ENCODE measurements at regions not wholly inside any gene's neighbourhood (a gene's known extent, or its start where the extent isn't known, plus 50 kb on each side); places are given as distances from the start of the nearest gene placed in this dataset.
"Not testable (repeated sequence)": the region's sequence is repeated elsewhere in the genome, so short reads cannot be mapped to it uniquely, and the experiment has no call there.

DNA sequence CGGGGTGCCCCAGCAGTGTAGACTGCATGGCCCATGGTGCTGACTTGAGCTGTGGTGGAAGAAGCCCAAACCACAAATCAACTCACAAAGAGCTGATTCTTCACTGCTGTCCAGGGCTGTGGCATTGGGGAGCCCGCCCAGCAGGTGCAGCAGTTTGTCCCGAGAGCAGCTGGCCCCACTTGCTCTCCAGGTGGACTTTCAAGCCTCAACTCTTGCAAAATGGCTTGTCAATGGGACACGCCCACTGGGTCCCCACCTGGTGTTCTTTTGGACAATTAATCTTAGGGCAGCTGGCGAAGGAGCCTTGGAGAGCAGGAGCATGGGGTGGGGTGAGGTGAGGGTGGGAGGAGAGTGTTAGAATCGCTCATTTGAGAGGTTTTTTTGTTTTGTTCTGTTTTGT is 117.9 kb downstream of the MYCN start:
- H3K27ac ChIP-seq: no peak overlapping the region
- 82% methylated on average over 6 of the region's 6 CpGs for WGBS
- H3K27me3 ChIP-seq: no peaks in the 10 kb centered on the region
- H3K36me3 ChIP-seq: no peaks in the 10 kb centered on the region
- no peak for TF ChIP-seq POLR2AphosphoS5 (IDR thresholded peaks at IDR 0.05)
- TF ChIP-seq, protein P1, sequence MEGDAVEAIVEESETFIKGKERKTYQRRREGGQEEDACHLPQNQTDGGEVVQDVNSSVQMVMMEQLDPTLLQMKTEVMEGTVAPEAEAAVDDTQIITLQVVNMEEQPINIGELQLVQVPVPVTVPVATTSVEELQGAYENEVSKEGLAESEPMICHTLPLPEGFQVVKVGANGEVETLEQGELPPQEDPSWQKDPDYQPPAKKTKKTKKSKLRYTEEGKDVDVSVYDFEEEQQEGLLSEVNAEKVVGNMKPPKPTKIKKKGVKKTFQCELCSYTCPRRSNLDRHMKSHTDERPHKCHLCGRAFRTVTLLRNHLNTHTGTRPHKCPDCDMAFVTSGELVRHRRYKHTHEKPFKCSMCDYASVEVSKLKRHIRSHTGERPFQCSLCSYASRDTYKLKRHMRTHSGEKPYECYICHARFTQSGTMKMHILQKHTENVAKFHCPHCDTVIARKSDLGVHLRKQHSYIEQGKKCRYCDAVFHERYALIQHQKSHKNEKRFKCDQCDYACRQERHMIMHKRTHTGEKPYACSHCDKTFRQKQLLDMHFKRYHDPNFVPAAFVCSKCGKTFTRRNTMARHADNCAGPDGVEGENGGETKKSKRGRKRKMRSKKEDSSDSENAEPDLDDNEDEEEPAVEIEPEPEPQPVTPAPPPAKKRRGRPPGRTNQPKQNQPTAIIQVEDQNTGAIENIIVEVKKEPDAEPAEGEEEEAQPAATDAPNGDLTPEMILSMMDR (IDR thresholded peaks at IDR 0.05): no peak
- TF ChIP-seq POLR2A (IDR thresholded peaks at IDR 0.05): no peak
- no peak for TF ChIP-seq EP300 (IDR thresholded peaks at IDR 0.05)
- no peak for DNase-seq (ENCODE audit: low spot score in 2 of 2)
- H3K4me3 ChIP-seq: no peak overlapping the region
- H3K4me1 ChIP-seq: no peaks in the 10 kb centered on the region
- H3K9me3 ChIP-seq: peaks cover 4% of the 10 kb centered on the region

DNA sequence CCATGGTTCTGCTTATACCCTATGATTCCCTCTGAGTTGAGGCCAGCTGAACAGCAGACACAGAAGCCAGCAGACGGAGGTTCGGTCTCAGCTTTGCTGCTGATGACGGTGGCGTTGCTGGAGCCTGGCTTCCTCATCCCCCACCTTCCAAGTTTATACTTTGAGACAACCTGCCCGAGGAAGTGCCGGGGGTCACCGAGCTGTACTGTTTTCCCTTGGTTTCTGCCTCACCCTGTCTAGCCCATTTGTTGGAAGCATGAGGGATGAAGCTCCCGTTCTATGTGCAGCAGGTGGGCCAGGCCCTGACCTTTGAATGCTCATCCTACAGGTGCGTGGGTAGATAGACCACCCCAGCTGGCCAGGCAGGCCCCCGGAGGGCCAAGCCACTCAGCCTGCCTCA is 117.3 kb downstream of the MYCN start:
- H3K9me3 ChIP-seq: no peaks in the 10 kb centered on the region
- no peaks in the 10 kb centered on the region for H3K27me3 ChIP-seq
- H3K4me1 ChIP-seq: no peaks in the 10 kb centered on the region
- H3K4me3 ChIP-seq: no peak overlapping the region
- TF ChIP-seq EP300 (IDR thresholded peaks at IDR 0.05) (no peak), POLR2AphosphoS5 (IDR thresholded peaks at IDR 0.05) (no peak)
- TF ChIP-seq, protein P1 (IDR thresholded peaks at IDR 0.05): no peak
- H3K36me3 ChIP-seq: no peaks in the 10 kb centered on the region
- 93% methylated on average over 8 of the region's 10 CpGs for WGBS
- no peak for DNase-seq (ENCODE audit: low spot score in 2 of 2)
- H3K27ac ChIP-seq: no peak overlapping the region

DNA sequence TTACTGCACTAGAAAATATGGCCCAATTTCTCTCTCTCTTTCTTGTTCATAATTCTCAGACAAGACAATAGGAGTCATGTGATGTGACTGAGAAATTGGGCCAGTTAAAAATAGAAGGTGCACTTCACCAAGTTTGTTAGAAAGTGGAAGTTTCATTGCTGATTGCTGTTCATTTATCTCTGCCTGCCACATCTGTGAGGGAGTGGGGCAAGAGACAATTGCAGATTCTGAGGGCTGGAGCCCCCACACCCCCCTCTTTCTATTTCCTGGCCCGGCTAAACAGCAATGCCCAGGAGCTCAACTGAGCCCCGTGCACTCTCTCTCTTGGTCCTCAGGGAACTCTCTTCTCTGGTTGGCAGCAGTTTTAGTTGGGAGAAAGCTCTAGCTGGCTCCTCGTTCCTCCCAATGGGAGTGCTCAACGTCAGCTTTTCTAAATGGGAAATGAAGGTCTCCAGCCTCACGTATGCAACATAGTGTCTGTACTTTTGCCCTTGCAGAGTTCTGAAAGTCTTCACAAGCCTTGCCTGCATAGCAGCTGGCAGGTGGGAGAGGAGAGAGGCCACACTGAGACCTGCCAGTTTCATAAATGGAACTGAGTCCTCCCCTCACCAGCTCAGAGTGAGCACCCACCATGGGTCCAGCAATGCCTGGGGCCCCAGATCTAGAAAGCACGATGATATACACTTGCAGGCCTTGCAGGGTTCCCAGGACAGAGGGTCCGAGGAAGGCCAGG is 115.7 kb downstream of the MYCN start:
- Histone ChIP-seq H3K9me3 (no peaks in the 10 kb centered on the region), H3K27ac (no peak overlapping the region), H3K4me3 (no peak overlapping the region), H3K4me1 (no peaks in the 10 kb centered on the region), H3K27me3 (no peaks in the 10 kb centered on the region), H3K36me3 (no peaks in the 10 kb centered on the region)
- DNase-seq (ENCODE audit: low spot score in 2 of 2): no peak
- WGBS: 46% methylated on average over 5 of the region's 7 CpGs
- TF ChIP-seq, protein P1 (IDR thresholded peaks at IDR 0.05): no peak

DNA sequence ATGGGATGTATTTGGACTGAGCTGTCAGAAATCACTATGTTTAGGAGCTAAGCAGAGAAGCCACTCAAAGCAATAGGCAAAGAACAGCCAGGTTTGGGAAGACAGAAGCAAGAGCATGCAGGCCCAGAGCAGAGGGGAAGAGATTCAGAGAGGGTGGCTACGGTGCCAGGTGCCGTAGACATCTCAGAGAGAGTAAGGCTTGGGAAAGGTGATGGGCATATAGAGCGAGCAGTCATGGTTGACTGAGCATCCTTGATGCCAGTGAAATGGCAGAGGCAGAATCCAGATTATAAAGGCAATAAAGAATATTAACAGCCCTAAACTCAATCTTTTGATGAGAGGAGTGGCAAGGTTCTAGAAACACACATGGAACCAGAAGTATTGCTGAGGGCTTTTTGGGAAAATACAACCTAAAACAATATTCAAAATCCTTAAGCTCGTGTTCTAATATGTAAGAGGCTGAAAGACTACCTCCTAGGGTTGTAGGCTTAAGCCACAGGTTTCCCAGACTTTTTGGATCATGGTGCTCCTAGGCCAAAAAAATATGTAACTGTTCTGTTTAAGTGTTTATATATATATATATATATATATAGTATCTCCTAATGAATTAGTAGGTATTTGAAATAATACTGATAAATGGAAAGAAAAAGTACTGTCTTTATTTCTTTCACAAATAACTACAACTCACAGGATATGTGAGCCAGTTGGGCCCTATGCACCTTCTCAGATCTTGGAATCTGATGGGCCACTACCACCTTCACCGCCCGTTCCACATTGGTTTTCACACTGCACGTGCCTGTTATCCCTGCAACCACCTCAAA is 113.3 kb downstream of the MYCN start:
- WGBS: 90% methylated on average over 7 of the region's 7 CpGs
- Histone ChIP-seq H3K36me3 (no peaks in the 10 kb centered on the region), H3K4me3 (no peak overlapping the region), H3K27ac (no peak overlapping the region), H3K9me3 (no peaks in the 10 kb centered on the region), H3K27me3 (no peaks in the 10 kb centered on the region), H3K4me1 (no peaks in the 10 kb centered on the region)
- no peak for DNase-seq (ENCODE audit: low spot score in 2 of 2)
- TF ChIP-seq EP300 (IDR thresholded peaks at IDR 0.05) (no peak), POLR2A (IDR thresholded peaks at IDR 0.05) (no peak), POLR2AphosphoS5 (IDR thresholded peaks at IDR 0.05) (no peak)
- TF ChIP-seq, protein P1 (IDR thresholded peaks at IDR 0.05): no peak

DNA sequence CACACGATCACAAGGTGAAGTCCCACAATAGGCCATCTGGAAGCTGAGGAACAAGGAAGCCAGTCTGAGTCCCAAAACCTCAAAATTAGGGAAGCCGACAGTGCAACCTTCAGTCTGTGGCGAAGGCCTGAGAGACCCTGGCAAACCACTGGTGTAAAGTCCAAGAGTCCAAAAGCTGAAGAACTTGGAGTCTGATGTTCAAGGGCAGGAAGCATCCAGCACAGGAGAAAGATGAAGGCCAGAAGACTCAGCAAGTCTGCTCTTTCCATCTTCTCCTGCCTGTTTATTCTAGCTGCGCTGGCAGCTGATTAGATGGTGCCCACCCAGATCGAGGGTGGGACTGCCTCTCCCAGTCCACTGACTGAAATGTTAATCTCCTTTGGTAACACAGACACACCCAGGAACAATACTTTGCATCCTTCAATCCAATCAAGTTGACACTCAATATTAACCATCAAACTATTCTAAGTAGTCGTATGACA is 112.3 kb downstream of the MYCN start:
- 87% methylated on average over 6 of the region's 6 CpGs for WGBS

More for the DNA sequence above, 112.3 kb downstream of the MYCN start:
- not testable (repeated sequence) for H3K9me3 ChIP-seq; H3K36me3 ChIP-seq; H3K4me3 ChIP-seq; H3K4me1 ChIP-seq; H3K27ac ChIP-seq; DNase-seq (ENCODE audit: low spot score in 2 of 2); H3K27me3 ChIP-seq
